HEK293 (cell line): ENCODE measurements at regions not wholly inside any gene's neighbourhood (a gene's known extent, or its start where the extent isn't known, plus 50 kb on each side); places are given as distances from the start of the nearest gene placed in this dataset.

Experiments
- CTCF ChIA-PET: fragments of 350-600 bp; formaldehyde crosslinking; extraction: SDS; loops from one replicate; lab custom pipeline; 2021; ENCODE audit warnings: antibody characterized with exemption; lab: Yijun Ruan, JAX
- POLR2A ChIA-PET: fragments of 300-600 bp; formaldehyde crosslinking; extraction: SDS; loops from one replicate; lab custom pipeline; 2020; ENCODE audit warnings: antibody characterized with exemption, inconsistent platforms; lab: Yijun Ruan, JAX
- H3K27ac ChIP-seq: fragments of 200-500 bp; sonication (Bioruptor generic); 2 replicates; pipeline ENCODE4 v1.5.1; 2014; ENCODE audit warnings: low read depth, low read length, control low read depth, inconsistent platforms; ENCODE audit errors: extremely low read depth
- H3K36me3 ChIP-seq, 2 experiments: fragments of 200-500 bp in 1 of 2; sonication (Bioruptor generic) in 1 of 2; 1 replicate in 1 of 2; 2 replicates in 1 of 2; pipeline ENCODE4 v1.5.1; 2014 to 2017; ENCODE audit warnings: inconsistent platforms in 2 of 2, low read length in 2 of 2; ENCODE audit not compliant: control insufficient read depth in 2 of 2, insufficient read depth in 1 of 2
- H3K4me1 ChIP-seq: fragments of 200-500 bp; sonication (Bioruptor generic); 2 replicates; pipeline ENCODE4 v1.5.1; 2014; ENCODE audit warnings: mild to moderate bottlenecking, low read length, inconsistent platforms; ENCODE audit not compliant: control insufficient read depth, insufficient read depth
- H3K4me3 ChIP-seq: 2 replicates; pipeline ENCODE4 v1.5.1; 2011; ENCODE audit warnings: low read depth, mild to moderate bottlenecking, control low read depth, low read length, moderate library complexity
- H3K9me3 ChIP-seq: fragments of 200-500 bp; sonication (Bioruptor generic); 2 replicates; pipeline ENCODE4 v1.5.1; 2014; ENCODE audit warnings: low read depth, low read length, inconsistent platforms; ENCODE audit not compliant: control insufficient read depth, insufficient read depth
- GFI1B ChIP-seq: fragments of 450-650 bp; formaldehyde crosslinking; IDR thresholded peaks from 2 replicates; pipeline ENCODE4 v1.5.1; 2016; ENCODE audit warnings: missing biosample characterization, missing genetic modification characterization
- GLI2 ChIP-seq: fragments of 450-650 bp; formaldehyde crosslinking; IDR thresholded peaks from 2 replicates; pipeline ENCODE4; 2017; ENCODE audit warnings: missing biosample characterization, missing genetic modification characterization, low read depth, borderline replicate concordance
- KLF9 ChIP-seq: fragments of 450-650 bp; formaldehyde crosslinking; IDR thresholded peaks from 2 replicates; pipeline ENCODE4 v1.5.1; 2016; ENCODE audit warnings: missing biosample characterization, missing genetic modification characterization, low read depth
- MZF1 ChIP-seq: fragments of 450-650 bp; formaldehyde crosslinking; IDR thresholded peaks from 2 replicates; pipeline ENCODE4 v1.5.1; 2017; ENCODE audit warnings: missing biosample characterization, missing genetic modification characterization, borderline replicate concordance
- OVOL3 ChIP-seq: fragments of 450-650 bp; formaldehyde crosslinking; IDR thresholded peaks from 2 replicates; pipeline ENCODE4 v1.5.1; 2016; ENCODE audit warnings: missing biosample characterization, missing genetic modification characterization
- PBX3 ChIP-seq: sonication (generic); formaldehyde crosslinking; IDR thresholded peaks from 2 replicates; pipeline ENCODE4 v1.8.1; 2022; ENCODE audit warnings: mild to moderate bottlenecking, moderate library complexity, missing genetic modification reagents
- PRDM6 ChIP-seq: fragments of 450-650 bp; formaldehyde crosslinking; IDR thresholded peaks from 2 replicates; pipeline ENCODE4 v1.5.1; 2017; ENCODE audit warnings: missing biosample characterization, missing genetic modification characterization
- SP2 ChIP-seq: fragments of 450-650 bp; formaldehyde crosslinking; IDR thresholded peaks from 2 replicates; pipeline ENCODE4 v1.5.1; 2016; ENCODE audit warnings: missing biosample characterization, missing genetic modification characterization
- ZBTB1 ChIP-seq: fragments of 450-650 bp; formaldehyde crosslinking; IDR thresholded peaks from 2 replicates; pipeline ENCODE4 v1.5.1; 2016; ENCODE audit warnings: missing biosample characterization, missing genetic modification characterization
- ZFP37 ChIP-seq: fragments of 450-650 bp; formaldehyde crosslinking; IDR thresholded peaks from 2 replicates; pipeline ENCODE4 v1.5.1; 2016; ENCODE audit warnings: missing biosample characterization, missing genetic modification characterization
- ZFP69B ChIP-seq: fragments of 450-650 bp; formaldehyde crosslinking; IDR thresholded peaks from 2 replicates; pipeline ENCODE4 v1.5.1; 2016; ENCODE audit warnings: missing biosample characterization, missing genetic modification characterization
- ZNF146 ChIP-seq: fragments of 450-650 bp; formaldehyde crosslinking; IDR thresholded peaks from 2 replicates; pipeline ENCODE4 v1.5.1; 2016; ENCODE audit warnings: missing biosample characterization, missing genetic modification characterization
- ZNF184 ChIP-seq: fragments of 450-650 bp; IDR thresholded peaks from 2 replicates; pipeline ENCODE4 v1.5.1; 2018; ENCODE audit warnings: missing biosample characterization, mild to moderate bottlenecking, missing genetic modification characterization
- ZNF23 ChIP-seq: fragments of 450-650 bp; formaldehyde crosslinking; IDR thresholded peaks from 2 replicates; pipeline ENCODE4 v1.5.1; 2016; ENCODE audit warnings: missing biosample characterization, missing genetic modification characterization, borderline replicate concordance
- ZNF248 ChIP-seq: fragments of 450-650 bp; formaldehyde crosslinking; IDR thresholded peaks from 2 replicates; pipeline ENCODE4 v1.5.1; 2017; ENCODE audit warnings: missing biosample characterization, missing genetic modification characterization
- ZNF324 ChIP-seq: fragments of 450-650 bp; formaldehyde crosslinking; IDR thresholded peaks from 2 replicates; pipeline ENCODE4 v1.5.1; 2016; ENCODE audit warnings: missing biosample characterization, missing genetic modification characterization
- ZNF529 ChIP-seq: fragments of 450-650 bp; formaldehyde crosslinking; IDR thresholded peaks from 2 replicates; pipeline ENCODE4 v1.5.1; 2017; ENCODE audit warnings: missing genetic modification characterization, missing biosample characterization; ENCODE audit not compliant: insufficient replicate concordance
- ZNF571 ChIP-seq: fragments of 450-650 bp; formaldehyde crosslinking; IDR thresholded peaks from 2 replicates; pipeline ENCODE4 v1.5.0; 2017; ENCODE audit warnings: missing biosample characterization, missing genetic modification characterization
- ZNF596 ChIP-seq: fragments of 450-650 bp; IDR thresholded peaks from 2 replicates; pipeline ENCODE4 v1.5.0; 2018; ENCODE audit warnings: missing biosample characterization, mild to moderate bottlenecking, missing genetic modification characterization, moderate library complexity
- ZNF600 ChIP-seq: fragments of 450-650 bp; formaldehyde crosslinking; IDR thresholded peaks from 2 replicates; pipeline ENCODE4 v1.5.1; 2016; ENCODE audit warnings: missing biosample characterization, missing genetic modification characterization
- ZNF624 ChIP-seq: fragments of 450-650 bp; formaldehyde crosslinking; IDR thresholded peaks from 2 replicates; pipeline ENCODE4 v1.5.1; 2017; ENCODE audit warnings: missing biosample characterization, missing genetic modification characterization
- ZNF629 ChIP-seq: fragments of 450-650 bp; formaldehyde crosslinking; IDR thresholded peaks from 2 replicates; pipeline ENCODE4 v1.5.1; 2017; ENCODE audit warnings: missing biosample characterization, missing genetic modification characterization
- ZNF670 ChIP-seq: fragments of 450-650 bp; formaldehyde crosslinking; IDR thresholded peaks from 2 replicates; pipeline ENCODE4 v1.5.1; 2016; ENCODE audit warnings: missing biosample characterization, missing genetic modification characterization, low read depth
- ZNF707 ChIP-seq: fragments of 450-650 bp; formaldehyde crosslinking; IDR thresholded peaks from 2 replicates; pipeline ENCODE4 v1.5.1; 2016; ENCODE audit warnings: missing biosample characterization, missing genetic modification characterization
- ZNF777 ChIP-seq: fragments of 450-650 bp; formaldehyde crosslinking; IDR thresholded peaks from 2 replicates; pipeline ENCODE4 v1.5.1; 2017; ENCODE audit warnings: missing biosample characterization, missing genetic modification characterization, borderline replicate concordance
- ZNF792 ChIP-seq: fragments of 450-650 bp; formaldehyde crosslinking; IDR thresholded peaks from 2 replicates; pipeline ENCODE4 v1.5.1; 2016; ENCODE audit warnings: missing biosample characterization, missing genetic modification characterization
- ZSCAN23 ChIP-seq: fragments of 450-650 bp; formaldehyde crosslinking; IDR thresholded peaks from 2 replicates; pipeline ENCODE4 v1.5.1; 2016; ENCODE audit warnings: missing biosample characterization, missing genetic modification characterization

GRCh38 chr1:172967936-172968335, 82.8 kb downstream of the TNFSF18 start:
- ChIA-PET CTCF (no interaction called here), POLR2A (no interaction called here)
- Histone ChIP-seq H3K27ac (no peak overlapping the region), H3K4me3 (no peak overlapping the region), H3K36me3 (no peaks in the 10 kb centered on the region), H3K9me3 (no peaks in the 10 kb centered on the region), H3K4me1 (no peaks in the 10 kb centered on the region)
- TF ChIP-seq ZNF792 (tag by site-specific recombination) (no peak), ZNF146 (no peak), ZNF629 (tag by site-specific recombination) (no peak), ZNF777 (tag by site-specific recombination) (no peak), SP2 (tag by site-specific recombination) (no peak), PBX3 (CRISPR knock-in tag) (no peak), ZNF248 (tag by site-specific recombination) (no peak), ZNF600 (tag by site-specific recombination) (no peak), ZSCAN23 (tag by site-specific recombination) (no peak), ZNF670 (tag by site-specific recombination) (no peak), ZFP69B (no peak), ZBTB1 (tag by site-specific recombination) (no peak), PRDM6 (no peak)

DNA sequence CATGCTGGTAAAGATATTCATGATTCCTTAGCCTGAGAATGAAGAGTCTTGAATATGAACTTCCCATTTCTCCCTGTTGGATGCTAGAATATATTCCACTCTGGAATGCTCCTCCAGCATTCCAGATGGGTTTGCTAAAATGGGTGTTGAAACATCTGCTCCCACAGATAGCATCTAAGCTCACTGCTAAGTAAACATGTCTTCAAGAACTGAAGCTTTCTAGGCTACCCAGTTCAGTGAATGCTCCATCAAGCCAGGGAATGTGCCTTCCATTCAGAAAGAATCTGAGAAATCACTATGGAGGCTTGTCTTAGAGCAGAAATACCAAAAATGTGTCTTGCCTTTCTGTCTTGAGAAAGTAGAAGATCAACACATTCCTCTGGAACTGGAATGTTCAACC, 81.1 kb downstream of the TNFSF18 start:
- Histone ChIP-seq H3K36me3 (no peaks in the 10 kb centered on the region), H3K4me1 (no peaks in the 10 kb centered on the region), H3K9me3 (no peaks in the 10 kb centered on the region)
- POLR2A ChIA-PET: no interaction called here
- CTCF ChIA-PET: no interaction called here
- no peak for TF ChIP-seq GFI1B (tag by site-specific recombination)
- no peak for TF ChIP-seq GLI2 (tag by site-specific recombination)
- TF ChIP-seq KLF9 (tag by site-specific recombination): no peak
- TF ChIP-seq ZFP69B: no peak
- no peak for TF ChIP-seq ZNF23 (tag by site-specific recombination)
- TF ChIP-seq ZNF707 (tag by site-specific recombination): no peak
- TF ChIP-seq ZNF596 (tag by site-specific recombination): no peak
- no peak for TF ChIP-seq ZNF324 (tag by site-specific recombination)
- no peak for TF ChIP-seq PBX3 (CRISPR knock-in tag)
- TF ChIP-seq MZF1 (tag by site-specific recombination): no peak
- TF ChIP-seq ZNF571 (tag by site-specific recombination): no peak
- no peak for TF ChIP-seq ZNF624 (tag by site-specific recombination)
- TF ChIP-seq OVOL3 (tag by site-specific recombination): no peak
- no peak for TF ChIP-seq ZNF529 (tag by site-specific recombination)
- TF ChIP-seq ZFP37 (tag by site-specific recombination): no peak
- TF ChIP-seq ZNF184 (tag by site-specific recombination): no peak
- TF ChIP-seq, all 188 proteins: peak for 0
- Histone ChIP-seq H3K4me3 (no peak overlapping the region), H3K27ac (no peak overlapping the region)
